ENCODE measurements at regions not wholly inside any gene's neighbourhood (a gene's known extent, or its start where the extent isn't known, plus 50 kb on each side); places are given as distances from the start of the nearest gene placed in this dataset.
A peak's percentile ranks its signal among the peaks of the same experiment; 100 is the strongest.

GRCh38 chr7:140239653-140239935, 62.8 kb upstream of the KDM7A start:
- H3K9me3 ChIP-seq (ENCODE audit: control insufficient read depth, low read length): no peaks in the 10 kb centered on the region
- no peak overlapping the region for H3K27ac ChIP-seq (ENCODE audit: low read length)
- intact Hi-C loops (cut with DNase I): no loop called here
- no peak for DNase-seq
- WGBS: 83% methylated on average over 2 of the region's 2 CpGs
- H3K4me1 ChIP-seq (ENCODE audit: control insufficient read depth, insufficient read depth, low read length): no peaks in the 10 kb centered on the region
- no peak for ATAC-seq
- no peaks in the 10 kb centered on the region for H3K27me3 ChIP-seq (ENCODE audit: control insufficient read depth, insufficient read depth)
- H3K4me3 ChIP-seq (ENCODE audit: low read length): no peak overlapping the region

GRCh38 chr7:140238778-140239652, 62.2 kb upstream of the KDM7A start:
- Histone ChIP-seq H3K9me3 (ENCODE audit: control insufficient read depth, low read length) (no peaks in the 10 kb centered on the region), H3K27me3 (ENCODE audit: control insufficient read depth, insufficient read depth) (no peaks in the 10 kb centered on the region), H3K27ac (ENCODE audit: low read length) (no peak overlapping the region), H3K4me3 (ENCODE audit: low read length) (no peak overlapping the region), H3K4me1 (ENCODE audit: control insufficient read depth, insufficient read depth, low read length) (no peaks in the 10 kb centered on the region)
- 70% methylated on average over 15 of the region's 15 CpGs for WGBS
- intact Hi-C loops (cut with DNase I): no loop called here
- DNase-seq (no peak), ATAC-seq (peak; percentile 29 to 34)

GRCh38 chr7:140237390-140237789, 60.6 kb upstream of the KDM7A start:
- Histone ChIP-seq H3K27ac (ENCODE audit: low read length) (no peak overlapping the region), H3K9me3 (ENCODE audit: control insufficient read depth, low read length) (no peaks in the 10 kb centered on the region), H3K4me1 (ENCODE audit: control insufficient read depth, insufficient read depth, low read length) (no peaks in the 10 kb centered on the region), H3K4me3 (ENCODE audit: low read length) (no peak overlapping the region), H3K27me3 (ENCODE audit: control insufficient read depth, insufficient read depth) (no peaks in the 10 kb centered on the region)
- DNase-seq: no peak
- intact Hi-C loops (cut with DNase I): no loop called here
- no peak for ATAC-seq
- 95% methylated on average over 4 of the region's 4 CpGs for WGBS

- no peaks in the 10 kb centered on the region for H3K9me3 ChIP-seq (ENCODE audit: control insufficient read depth, low read length)
- DNase-seq (no peak), ATAC-seq (no peak)
- H3K4me1 ChIP-seq (ENCODE audit: control insufficient read depth, insufficient read depth, low read length): no peaks in the 10 kb centered on the region
- no peak overlapping the region for H3K27ac ChIP-seq (ENCODE audit: low read length)
- no peak overlapping the region for H3K4me3 ChIP-seq (ENCODE audit: low read length)
- intact Hi-C loops (cut with DNase I): no loop called here
- no peaks in the 10 kb centered on the region for H3K27me3 ChIP-seq (ENCODE audit: control insufficient read depth, insufficient read depth)
- WGBS: 92% methylated on average over 6 of the region's 6 CpGs
These were observed 59.8 kb upstream of the KDM7A start for GRCh38 chr7:140236626-140237025.

GRCh38 chr7:140235114-140235513, 58.3 kb upstream of the KDM7A start:
- intact Hi-C loops (cut with DNase I): no loop called here
- H3K4me1 ChIP-seq (ENCODE audit: control insufficient read depth, insufficient read depth, low read length): no peaks in the 10 kb centered on the region
- H3K27me3 ChIP-seq (ENCODE audit: control insufficient read depth, insufficient read depth): no peaks in the 10 kb centered on the region
- DNase-seq (no peak), ATAC-seq (no peak)
- H3K27ac ChIP-seq (ENCODE audit: low read length): no peak overlapping the region
- H3K4me3 ChIP-seq (ENCODE audit: low read length): no peak overlapping the region
- WGBS: 69% methylated on average over 5 of the region's 5 CpGs
- no peaks in the 10 kb centered on the region for H3K9me3 ChIP-seq (ENCODE audit: control insufficient read depth, low read length)

GRCh38 chr7:140232957-140233917, 56.5 kb upstream of the KDM7A start:
- H3K27ac ChIP-seq (ENCODE audit: low read length): no peak overlapping the region
- intact Hi-C loops (cut with DNase I): no loop called here
- no peaks in the 10 kb centered on the region for H3K9me3 ChIP-seq (ENCODE audit: control insufficient read depth, low read length)
- WGBS: 80% methylated on average over 6 of the region's 6 CpGs
- H3K4me3 ChIP-seq (ENCODE audit: low read length): no peak overlapping the region
- no peak for DNase-seq
- H3K4me1 ChIP-seq (ENCODE audit: control insufficient read depth, insufficient read depth, low read length): no peaks in the 10 kb centered on the region
- H3K27me3 ChIP-seq (ENCODE audit: control insufficient read depth, insufficient read depth): no peaks in the 10 kb centered on the region
- no peak for ATAC-seq

GRCh38 chr7:140231771-140232491, 55.1 kb upstream of the KDM7A start:
- Histone ChIP-seq H3K9me3 (ENCODE audit: control insufficient read depth, low read length) (no peaks in the 10 kb centered on the region), H3K27me3 (ENCODE audit: control insufficient read depth, insufficient read depth) (no peaks in the 10 kb centered on the region), H3K4me1 (ENCODE audit: control insufficient read depth, insufficient read depth, low read length) (no peaks in the 10 kb centered on the region), H3K4me3 (ENCODE audit: low read length) (peak overlapping the region; percentile 54), H3K27ac (ENCODE audit: low read length) (no peak overlapping the region)
- 46% methylated on average over 13 of the region's 13 CpGs for WGBS
- intact Hi-C loops (cut with DNase I): no loop called here
- DNase-seq (no peak), ATAC-seq (no peak)

GRCh38 chr7:140230861-140231770, 54.3 kb upstream of the KDM7A start:
- WGBS: 2% methylated on average over 59 of the region's 59 CpGs
- DNase-seq (peak; percentile 37 to 81 (median 75)), ATAC-seq (peak; percentile 74 to 84)
- no peaks in the 10 kb centered on the region for H3K27me3 ChIP-seq (ENCODE audit: control insufficient read depth, insufficient read depth)
- intact Hi-C loops (cut with DNase I): no loop called here
- H3K27ac ChIP-seq (ENCODE audit: low read length): no peak overlapping the region
- no peaks in the 10 kb centered on the region for H3K9me3 ChIP-seq (ENCODE audit: control insufficient read depth, low read length)
- no peaks in the 10 kb centered on the region for H3K4me1 ChIP-seq (ENCODE audit: control insufficient read depth, insufficient read depth, low read length)
- peak overlapping the region; percentile 54 for H3K4me3 ChIP-seq (ENCODE audit: low read length)

- WGBS: 1% methylated on average over 57 of the region's 57 CpGs
- Histone ChIP-seq H3K27ac (ENCODE audit: low read length) (no peak overlapping the region), H3K9me3 (ENCODE audit: control insufficient read depth, low read length) (no peaks in the 10 kb centered on the region), H3K4me1 (ENCODE audit: control insufficient read depth, insufficient read depth, low read length) (no peaks in the 10 kb centered on the region), H3K27me3 (ENCODE audit: control insufficient read depth, insufficient read depth) (no peaks in the 10 kb centered on the region), H3K4me3 (ENCODE audit: low read length) (peak overlapping the region; percentile 54)
- intact Hi-C loops (cut with DNase I): no loop called here
- peak; percentile 46 to 82 (median 80) for DNase-seq
- ATAC-seq: peak; percentile 65 to 67
These were observed 53.7 kb upstream of the KDM7A start for GRCh38 chr7:140230516-140230860.
